ENCODE measurements at regions not wholly inside any gene's neighbourhood (a gene's known extent, or its start where the extent isn't known, plus 50 kb on each side); places are given as distances from the start of the nearest gene placed in this dataset.
"Not testable (repeated sequence)": the region's sequence is repeated elsewhere in the genome, so short reads cannot be mapped to it uniquely, and the experiment has no call there.

GRCh38 chr1:157287462-157287861, 149.3 kb upstream of the ETV3 start:
- no peak for DNase-seq

- DNase-seq = no peak
Observed at GRCh38 chr1:157286646-157287420, 148.6 kb upstream of the ETV3 start.

- DNase-seq = no peak
Observed at GRCh38 chr1:157286096-157286495, 147.9 kb upstream of the ETV3 start.

- no peak for DNase-seq
Observed at GRCh38 chr1:157284451-157284850, 146.3 kb upstream of the ETV3 start.

GRCh38 chr1:157279802-157280140, 141.6 kb upstream of the ETV3 start:
- DNase-seq = no peak

GRCh38 chr1:157279138-157279801, 141.1 kb upstream of the ETV3 start:
- DNase-seq = no peak

GRCh38 chr1:157278383-157279137, 140.4 kb upstream of the ETV3 start:
- DNase-seq = no peak

- DNase-seq = no peak
Observed at GRCh38 chr1:157277913-157278312, 139.7 kb upstream of the ETV3 start.

- no peak for DNase-seq
Observed at GRCh38 chr1:157277281-157277680, 139.1 kb upstream of the ETV3 start.

GRCh38 chr1:157274698-157275534, 136.7 kb upstream of the ETV3 start:
- DNase-seq = no peak

- DNase-seq = no peak
Observed at GRCh38 chr1:157272729-157273524, 134.7 kb upstream of the ETV3 start.

- no peak for DNase-seq
Observed at GRCh38 chr1:157272264-157272663, 134.1 kb upstream of the ETV3 start.

- DNase-seq = no peak
Observed at GRCh38 chr1:157270705-157271274, 132.6 kb upstream of the ETV3 start.

- no peak for DNase-seq
Observed at GRCh38 chr1:157269656-157270375, 131.6 kb upstream of the ETV3 start.

GRCh38 chr1:157262891-157263290, 124.7 kb upstream of the ETV3 start:
- no peak for DNase-seq

GRCh38 chr1:157262422-157262821, 124.2 kb upstream of the ETV3 start:
- no peak for DNase-seq

GRCh38 chr1:157255891-157256290, 117.7 kb upstream of the ETV3 start:
- DNase-seq = not testable (repeated sequence)

GRCh38 chr1:157254183-157254582, 116.0 kb upstream of the ETV3 start:
- not testable (repeated sequence) for DNase-seq

- no peak for DNase-seq
Observed at GRCh38 chr1:157252473-157252872, 114.3 kb upstream of the ETV3 start.

GRCh38 chr1:157249739-157250138, 111.5 kb upstream of the ETV3 start:
- DNase-seq = no peak

- DNase-seq = no peak
Observed at GRCh38 chr1:157249326-157249725, 111.1 kb upstream of the ETV3 start.

Measured in NCI-H748 treated with DMSO at 0.1 percent for 48 hours (cell line).